Activated CD8-positive, alpha-beta memory T cell treated with anti-CD3 and anti-CD28 coated beads, Interleukin-2, amount 50 U/mL, for 4 hours (primary cell): ENCODE measurements at regions not wholly inside any gene's neighbourhood (a gene's known extent, or its start where the extent isn't known, plus 50 kb on each side); places are given as distances from the start of the nearest gene placed in this dataset.
A peak's percentile ranks its signal among the peaks of the same experiment; 100 is the strongest.
"Not testable (repeated sequence)": the region's sequence is repeated elsewhere in the genome, so short reads cannot be mapped to it uniquely, and the experiment has no call there.

Source experiments
- DNase-seq: peaks from one replicate; pipeline ENCODE4 v3.0.0-alpha.2; 2020

GRCh38 chr1:87398641-87399040 lies 70.0 kb downstream of the LMO4 start:
- DNase-seq: no peak

DNA sequence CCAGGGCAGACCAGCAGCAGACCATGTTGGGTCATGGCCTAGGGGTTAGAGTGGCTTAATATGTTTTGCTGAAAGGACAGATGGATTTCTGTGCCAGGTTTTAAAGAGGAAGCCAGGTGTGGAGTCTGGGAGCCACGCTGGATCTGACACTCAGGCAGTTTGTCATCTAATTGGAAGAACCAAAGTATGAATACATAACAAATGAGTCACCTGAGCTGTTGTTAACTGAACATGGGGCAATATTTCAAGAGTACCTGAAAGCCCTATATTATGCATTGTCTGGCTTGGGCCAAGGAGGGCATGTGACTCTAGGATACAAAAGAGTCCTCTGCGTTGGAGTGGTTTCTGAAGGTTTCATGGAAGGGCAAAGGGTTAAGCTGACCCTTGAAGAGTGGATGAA lies 70.6 kb downstream of the LMO4 start:
- no peak for DNase-seq

DNA sequence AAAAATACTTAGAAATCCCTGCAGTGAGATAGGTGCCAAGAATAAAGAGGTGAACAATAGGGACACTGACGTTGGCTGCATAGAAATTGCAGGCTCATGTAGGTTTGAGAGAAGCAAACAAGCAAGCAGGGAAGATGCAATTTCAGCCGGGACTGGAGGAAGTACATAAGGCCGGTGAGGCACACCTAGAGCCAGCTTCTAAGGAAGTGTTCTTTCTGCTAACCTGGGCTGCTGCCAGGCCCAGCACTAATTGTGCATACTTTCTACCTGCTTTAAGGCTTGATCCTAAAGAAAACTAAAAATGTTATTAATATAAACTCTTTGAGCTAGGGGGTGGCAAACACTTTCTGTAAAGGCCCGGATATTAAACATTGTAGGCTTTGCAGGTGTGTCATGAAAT lies 71.0 kb downstream of the LMO4 start:
- no peak for DNase-seq

- no peak for DNase-seq
Measured at GRCh38 chr1:87400813-87401212, 72.1 kb downstream of the LMO4 start.

- no peak for DNase-seq
Measured at GRCh38 chr1:87402241-87403002, 73.7 kb downstream of the LMO4 start.

DNA sequence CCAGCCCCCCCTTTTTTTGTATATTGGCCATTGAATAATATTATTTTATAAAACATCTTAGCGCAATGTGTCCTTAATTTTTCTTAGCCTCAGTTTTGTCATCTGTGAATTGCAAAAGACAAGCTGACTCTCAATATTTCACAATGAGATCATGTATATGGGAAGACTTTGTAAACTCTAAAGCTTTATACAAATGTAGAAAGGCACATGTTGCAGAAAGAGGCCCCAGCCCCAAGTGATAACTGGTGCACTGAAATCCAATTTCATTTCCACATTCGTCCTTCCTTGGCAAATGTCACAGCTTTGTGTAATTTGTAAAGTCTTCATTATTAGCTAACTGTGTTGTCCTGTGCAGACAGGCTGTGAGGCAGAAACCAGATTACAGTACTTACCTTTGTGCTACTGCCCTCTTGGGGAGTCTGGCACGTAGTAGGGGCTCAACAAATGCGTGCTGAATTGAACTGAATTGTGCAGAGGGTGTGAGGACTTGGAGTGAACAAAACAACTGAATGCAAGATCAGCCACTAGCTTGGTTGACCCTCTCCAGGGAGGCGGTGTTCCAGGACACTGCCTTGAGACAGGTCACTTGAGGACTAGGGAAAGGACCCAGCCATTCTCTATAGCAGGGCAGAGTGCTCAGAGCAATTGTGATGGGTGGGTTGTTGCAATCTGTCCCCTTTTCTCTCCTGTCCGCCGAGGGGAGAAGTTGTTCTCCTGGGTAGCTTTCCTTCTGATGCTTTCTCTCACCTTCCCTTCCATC lies 74.6 kb downstream of the LMO4 start:
- no peak for DNase-seq

- DNase-seq: peak; percentile 18
Measured at GRCh38 chr1:87404296-87404695, 75.6 kb downstream of the LMO4 start.

DNA sequence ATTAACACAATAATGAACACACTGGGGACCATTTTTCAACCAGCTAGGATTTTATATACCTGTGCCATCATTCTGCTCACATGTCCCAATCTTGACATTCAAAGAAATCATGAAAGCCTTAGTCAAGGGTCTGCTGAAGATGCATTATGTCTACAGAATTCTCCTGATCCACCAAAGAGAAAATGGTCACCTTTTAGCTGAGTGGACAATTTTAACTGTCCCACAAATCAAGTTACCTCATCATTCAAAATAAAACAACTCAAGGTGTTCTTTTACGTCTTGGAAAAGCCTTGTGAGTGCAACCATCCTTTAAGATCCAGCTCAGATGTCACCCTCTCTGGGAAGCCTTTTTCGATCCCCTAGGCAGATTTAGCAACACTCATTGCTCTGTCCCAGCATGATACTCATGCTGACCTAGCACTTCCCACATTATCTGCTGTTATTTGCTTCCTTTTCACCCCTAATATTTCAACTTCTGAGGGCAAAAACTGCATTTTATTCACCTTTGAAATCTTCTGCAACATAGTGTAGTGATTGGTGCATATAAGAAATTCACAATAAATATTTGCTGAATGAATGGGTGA lies 80.1 kb downstream of the LMO4 start:
- no peak for DNase-seq

DNA sequence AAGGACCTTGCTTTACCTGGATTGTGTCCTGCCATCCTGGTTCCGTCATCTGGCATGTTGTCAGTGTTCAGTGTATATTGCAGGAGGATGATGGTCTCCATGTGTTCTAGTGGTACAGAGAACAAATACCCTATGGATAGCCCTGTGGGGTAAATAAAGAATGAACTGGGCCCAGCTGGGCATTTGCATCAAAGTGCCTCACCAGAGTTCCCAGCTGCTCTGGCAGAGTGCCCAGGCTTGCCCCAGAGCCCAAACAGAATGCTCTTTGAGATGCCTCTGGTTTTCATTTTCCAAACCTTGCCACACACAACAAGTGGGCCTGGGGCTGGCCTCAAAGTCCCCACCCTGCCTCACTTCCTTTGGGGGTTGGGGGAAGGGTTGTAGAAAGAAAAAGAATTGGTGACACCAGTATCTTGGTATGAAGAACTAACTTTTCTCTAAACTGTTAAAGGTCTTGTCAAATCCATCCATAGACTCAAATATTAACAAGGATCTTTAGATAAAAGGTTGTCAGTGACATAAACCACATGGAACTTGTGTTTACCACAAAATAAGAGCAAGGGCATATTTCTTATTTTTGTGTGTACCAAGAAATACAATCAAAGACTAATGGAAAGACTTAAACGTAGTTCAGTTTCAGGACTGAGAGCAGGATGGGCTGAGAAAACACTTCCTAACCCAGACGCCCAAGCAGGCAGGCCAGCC lies 82.2 kb downstream of the LMO4 start:
- no peak for DNase-seq

DNA sequence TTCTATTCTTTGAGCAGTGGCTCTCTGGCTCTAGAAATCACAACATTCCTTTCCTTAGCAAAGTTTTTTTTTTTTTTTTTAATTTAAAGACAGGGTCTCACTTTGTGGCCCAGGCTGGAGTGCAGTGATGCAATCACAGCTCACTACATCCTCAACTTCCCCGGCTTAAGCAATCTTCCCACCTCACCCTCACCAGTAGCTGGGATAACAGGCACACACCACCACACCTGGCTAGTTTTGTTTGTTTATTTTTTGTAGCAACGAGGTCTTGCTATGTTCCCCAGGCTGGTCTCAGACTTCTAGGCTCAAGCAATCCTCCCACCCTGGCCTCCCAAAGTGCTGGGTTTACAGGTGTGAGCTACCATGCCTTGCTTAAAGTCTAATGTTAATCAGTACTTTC lies 85.2 kb downstream of the LMO4 start:
- not testable (repeated sequence) for DNase-seq

DNA sequence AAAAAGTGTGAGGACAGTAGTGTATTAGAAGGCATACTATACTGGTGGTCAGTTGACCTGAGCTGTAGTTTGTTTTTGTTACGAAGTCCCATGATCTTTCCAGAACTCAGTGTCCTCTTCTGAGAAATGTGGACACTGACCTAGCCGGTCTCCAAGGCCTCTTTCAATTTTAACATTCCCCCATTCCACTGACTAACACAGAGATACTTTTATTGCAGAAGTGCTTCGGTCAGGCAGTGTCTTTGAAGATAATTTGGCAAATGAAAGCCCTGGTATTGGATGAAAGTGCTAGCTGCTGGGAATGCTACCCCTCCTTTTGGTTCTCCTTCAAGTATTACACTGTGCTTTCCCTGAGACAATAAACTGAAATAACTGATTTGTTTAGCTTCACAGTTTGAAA lies 89.4 kb downstream of the LMO4 start:
- DNase-seq: no peak

GRCh38 chr1:87421809-87422208 lies 93.1 kb downstream of the LMO4 start:
- DNase-seq: no peak

GRCh38 chr1:87424541-87424940 lies 95.9 kb downstream of the LMO4 start:
- DNase-seq: no peak

GRCh38 chr1:87426463-87427249 lies 98.0 kb downstream of the LMO4 start:
- no peak for DNase-seq

DNA sequence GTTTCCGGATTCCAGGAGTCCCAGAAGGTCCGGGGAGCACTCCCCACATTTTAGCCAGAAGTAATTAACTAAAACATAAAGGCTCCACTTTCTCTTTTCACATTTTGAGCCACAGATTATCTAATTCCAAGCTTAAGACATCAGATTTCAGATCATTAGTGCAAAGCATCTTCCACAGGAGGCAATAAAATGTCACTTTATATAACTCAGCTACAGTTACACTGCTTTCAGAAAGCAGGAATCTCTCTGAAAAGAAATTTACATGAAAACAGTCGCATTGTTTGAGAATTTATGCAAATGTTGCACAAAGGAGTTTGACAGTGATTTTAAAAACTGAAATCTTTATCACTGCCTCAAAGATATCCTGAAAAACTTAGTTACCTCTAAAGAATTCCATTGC lies 99.7 kb downstream of the LMO4 start:
- no peak for DNase-seq

DNA sequence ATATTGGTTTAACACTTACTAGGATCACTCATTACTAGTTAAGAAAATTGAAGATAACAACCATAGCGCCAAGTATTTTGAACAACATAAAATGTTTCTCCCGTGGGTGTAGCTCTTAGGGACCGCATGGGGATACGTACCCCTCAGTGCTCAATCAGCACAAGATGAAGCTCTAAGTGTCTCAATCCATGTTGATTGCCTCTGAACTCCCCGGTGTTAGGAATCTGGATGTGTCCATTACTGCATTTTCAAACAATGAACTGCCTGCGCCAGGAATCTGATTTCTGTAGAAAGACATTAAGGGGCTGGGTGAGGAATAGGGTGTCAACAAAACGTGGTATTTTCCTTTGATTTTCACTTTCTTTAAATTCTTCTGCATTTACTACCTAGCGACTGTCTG lies 100.2 kb downstream of the LMO4 start:
- DNase-seq: no peak

- DNase-seq: no peak
Measured at GRCh38 chr1:87432685-87433084, 104.0 kb downstream of the LMO4 start.

DNA sequence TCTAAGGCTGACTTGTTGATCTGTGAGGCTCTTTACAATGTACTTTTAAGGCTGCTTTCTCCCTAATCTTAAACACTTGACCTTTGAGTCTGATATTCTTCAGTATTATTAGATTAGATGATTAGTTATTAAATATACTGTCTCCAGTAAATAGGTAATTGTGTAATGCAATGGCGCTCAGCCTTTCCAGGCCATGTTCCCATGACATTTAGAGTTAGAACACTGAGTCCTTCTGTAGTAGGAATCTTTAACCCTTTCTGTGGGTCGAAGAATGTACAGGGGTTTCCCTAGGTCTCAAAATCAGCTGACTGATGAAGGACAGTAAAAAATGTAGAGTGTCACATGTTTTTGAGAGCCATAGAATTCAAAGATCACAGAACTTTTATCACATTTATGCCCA lies 104.4 kb downstream of the LMO4 start:
- DNase-seq: not testable (repeated sequence)

DNA sequence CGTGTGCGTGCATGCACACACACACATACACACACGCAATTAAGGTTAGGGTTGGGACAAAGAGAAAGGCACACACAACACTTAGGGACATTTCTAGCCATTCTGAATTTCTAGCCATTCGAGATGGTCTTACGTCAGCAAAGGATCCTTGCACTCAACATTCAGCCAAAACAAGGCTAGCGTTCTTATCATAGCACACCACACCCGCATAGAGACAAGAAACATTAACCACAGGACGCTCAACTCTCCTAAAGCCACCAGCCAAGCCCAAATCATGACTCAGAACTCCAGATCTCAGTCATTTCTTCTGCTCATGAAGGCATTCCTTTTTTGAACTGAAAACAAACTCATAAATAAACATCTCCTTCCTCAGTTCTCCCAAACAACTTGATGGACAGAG lies 106.8 kb downstream of the LMO4 start:
- no peak for DNase-seq

- DNase-seq: not testable (repeated sequence)
Measured at GRCh38 chr1:87436115-87436514, 107.4 kb downstream of the LMO4 start.

GRCh38 chr1:87436534-87436933 lies 107.9 kb downstream of the LMO4 start:
- no peak for DNase-seq

DNA sequence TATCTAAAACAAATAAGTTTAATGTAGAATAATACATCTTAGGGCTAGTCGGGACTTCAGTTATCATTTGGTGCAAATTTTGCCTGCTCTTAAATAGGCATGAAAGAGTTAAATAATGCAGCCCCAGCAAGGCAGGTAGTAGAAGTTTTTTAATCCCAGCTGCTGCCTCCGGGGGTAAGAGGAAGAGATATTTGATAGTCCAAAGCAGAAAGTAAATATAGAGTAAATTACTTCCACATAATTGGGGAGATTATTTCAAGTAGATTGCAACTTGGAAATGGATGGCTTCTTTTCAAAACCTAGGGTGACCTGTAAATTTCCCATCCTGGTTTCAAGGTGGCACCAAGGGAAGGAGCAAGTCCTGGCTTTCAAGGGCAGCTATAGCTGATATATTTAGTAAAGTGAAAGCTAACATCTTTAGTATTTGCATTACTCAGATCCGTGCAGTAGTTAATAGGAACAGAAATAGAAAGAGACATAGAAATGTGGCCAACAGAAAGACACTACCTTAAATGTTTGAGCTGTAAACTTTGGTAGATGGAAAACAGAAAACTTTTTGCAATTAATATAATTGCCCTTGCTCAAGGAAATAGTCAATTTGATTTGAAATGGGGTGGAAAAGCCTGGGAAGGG lies 109.1 kb downstream of the LMO4 start:
- no peak for DNase-seq
